ENCODE measurements at regions not wholly inside any gene's neighbourhood (a gene's known extent, or its start where the extent isn't known, plus 50 kb on each side); places are given as distances from the start of the nearest gene placed in this dataset.

GRCh38 chr22:48335442-48336139 is 1492.1 kb downstream of the BRD1 start:
- Histone ChIP-seq H3K9ac (ENCODE audit: low read length) (no peak overlapping the region), H3K9me2 (ENCODE audit: insufficient read depth) (no peaks in the 10 kb centered on the region), H3K9me3 (ENCODE audit: control insufficient read depth in 1 of 2, insufficient read depth in 1 of 2, low read depth in 1 of 2, low read length in 2 of 2) (no peaks in the 10 kb centered on the region; a peak in 1 of 4 replicates), H3K4me3 (replicated peaks in 1 of 2; ENCODE audit: low read depth in 1 of 2, low read length in 2 of 2) (no peak overlapping the region), H3K27me3 (ENCODE audit: insufficient read depth, low read length) (0 out of 2 replicates have a peak, but pooled peaks cover 2% of the 10 kb centered on the region), H2AFZ (ENCODE audit: low read depth, low read length, poor library complexity, severe bottlenecking) (no peak overlapping the region), H3K36me3 (ENCODE audit: control insufficient read depth in 1 of 2, insufficient read depth in 2 of 2, low read length in 2 of 2) (no peaks in the 10 kb centered on the region), H3K4me2 (ENCODE audit: low read length) (no peak overlapping the region), H3K4me1 (ENCODE audit: control insufficient read depth in 1 of 2, insufficient read depth in 2 of 2, low read length in 2 of 2) (no peaks in the 10 kb centered on the region), H3K27ac (ENCODE audit: low read depth, low read length) (no peak overlapping the region), H3K79me2 (ENCODE audit: insufficient read depth, low read length) (no peaks in the 10 kb centered on the region), H4K20me1 (ENCODE audit: insufficient read depth) (no peaks in the 10 kb centered on the region)
- ChIA-PET POLR2A (no interaction called here), CTCF (no interaction called here), RAD21 (ENCODE audit: low non-redundant PET in 1 of 2, low total read pairs in 2 of 2, uncharacterized antibody in 2 of 2, unreplicated experiment in 2 of 2) (no interaction called here)
- ATAC-seq (no peak), DNase-seq (ENCODE audit: low read depth, low spot score) (no peak)
- TF ChIP-seq TCF7L2 (IDR thresholded peaks at IDR 0.05; ENCODE audit: borderline replicate concordance, extremely low read depth, insufficient read depth, insufficient read length) (no peak), REST (IDR thresholded peaks at IDR 0.05; ENCODE audit: low read depth) (no peak), EZH2phosphoT487 (IDR thresholded peaks at IDR 0.05; ENCODE audit: borderline replicate concordance) (no peak), EGR1 (IDR thresholded peaks at IDR 0.05; ENCODE audit: low read depth) (no peak), CEBPB (IDR thresholded peaks at IDR 0.05; ENCODE audit: low read depth) (no peak)
- no TSS peak for BruUV-seq (replicated peaks)
- intact Hi-C loops (cut with micrococcal nuclease): no loop called here

- Histone ChIP-seq H2AFZ (ENCODE audit: low read depth, low read length, poor library complexity, severe bottlenecking) (no peak overlapping the region), H3K79me2 (ENCODE audit: insufficient read depth, low read length) (no peaks in the 10 kb centered on the region), H3K4me1 (ENCODE audit: control insufficient read depth in 1 of 2, insufficient read depth in 2 of 2, low read length in 2 of 2) (no peaks in the 10 kb centered on the region), H4K20me1 (ENCODE audit: insufficient read depth) (no peaks in the 10 kb centered on the region), H3K36me3 (ENCODE audit: control insufficient read depth in 1 of 2, insufficient read depth in 2 of 2, low read length in 2 of 2) (no peaks in the 10 kb centered on the region), H3K4me2 (ENCODE audit: low read length) (no peak overlapping the region), H3K4me3 (replicated peaks in 1 of 2; ENCODE audit: low read depth in 1 of 2, low read length in 2 of 2) (no peak overlapping the region), H3K27me3 (ENCODE audit: insufficient read depth, low read length) (no peaks in the 10 kb centered on the region), H3K9me2 (ENCODE audit: insufficient read depth) (no peaks in the 10 kb centered on the region), H3K9ac (ENCODE audit: low read length) (no peak overlapping the region), H3K9me3 (ENCODE audit: control insufficient read depth in 1 of 2, insufficient read depth in 1 of 2, low read depth in 1 of 2, low read length in 2 of 2) (no peaks in the 10 kb centered on the region; a peak in 1 of 4 replicates), H3K27ac (ENCODE audit: low read depth, low read length) (no peak overlapping the region)
- intact Hi-C loops (cut with micrococcal nuclease): no loop called here
- BruUV-seq (replicated peaks): no TSS peak
- POLR2A ChIA-PET: no interaction called here
- CTCF ChIA-PET: no interaction called here
- no peak for ATAC-seq
- no peak for DNase-seq (ENCODE audit: low read depth, low spot score)
- RAD21 ChIA-PET (ENCODE audit: low non-redundant PET in 1 of 2, low total read pairs in 2 of 2, uncharacterized antibody in 2 of 2, unreplicated experiment in 2 of 2): no interaction called here
- no peak for TF ChIP-seq CEBPB (IDR thresholded peaks at IDR 0.05; ENCODE audit: low read depth)
- no peak for TF ChIP-seq EGR1 (IDR thresholded peaks at IDR 0.05; ENCODE audit: low read depth)
Observed at GRCh38 chr22:48334971-48335370, 1492.7 kb downstream of the BRD1 start.
